IMR-90 (cell line): ENCODE measurements at regions not wholly inside any gene's neighbourhood (a gene's known extent, or its start where the extent isn't known, plus 50 kb on each side); places are given as distances from the start of the nearest gene placed in this dataset.

Experiments used
- ATAC-seq: fragments of 200-7000 bp; cut with Tn5 transposase; 2 replicates; pipeline ENCODE4 v1.9.1; 2020; ENCODE audit warnings: low read depth, mild to moderate bottlenecking, moderate library complexity
- BruUV-seq: library from RNA; stranded (reverse); fragments of 400-500 nt; replicated peaks from 2 replicates; lab custom pipeline; 2021; lab: Mats Ljungman, UMichigan
- CTCF ChIA-PET: fragments of 300-600 bp; formaldehyde crosslinking; extraction: SDS; loops from one replicate; lab custom pipeline; 2021; ENCODE audit warnings: antibody characterized with exemption; lab: Yijun Ruan, JAX
- POLR2A ChIA-PET: fragments of 300-600 bp; sonication (Branson Sonifier 250); formaldehyde crosslinking; loops from one replicate; lab custom pipeline; 2022; ENCODE audit warnings: antibody characterized with exemption; ENCODE audit not compliant: unreplicated experiment; lab: Charles Lee
- DNase-seq: peaks from one replicate; pipeline ENCODE4 v3.0.0; 2013
- H2AFZ ChIP-seq: replicated peaks from 2 replicates; pipeline ENCODE3; 2013; ENCODE audit warnings: low read length, mild to moderate bottlenecking; ENCODE audit not compliant: poor library complexity
- H2AK5ac ChIP-seq: 2 replicates; pipeline ENCODE4 v1.6.1; 2013; ENCODE audit warnings: low read depth, low read length, inconsistent platforms
- H2AK9ac ChIP-seq: replicated peaks from 2 replicates; pipeline ENCODE3; 2013; ENCODE audit warnings: mild to moderate bottlenecking, low read depth, low read length, moderate library complexity; ENCODE audit not compliant: poor library complexity
- H2BK120ac ChIP-seq: 2 replicates; pipeline ENCODE4 v1.6.1; 2013; ENCODE audit warnings: low read depth, low read length, inconsistent platforms
- H2BK15ac ChIP-seq: 3 replicates; pipeline ENCODE4 v1.6.1; 2013; ENCODE audit warnings: low read depth, low read length, inconsistent platforms
- H2BK20ac ChIP-seq: 2 replicates; pipeline ENCODE4 v1.6.1; 2013; ENCODE audit warnings: low read depth, mild to moderate bottlenecking, inconsistent platforms, low read length, moderate library complexity
- H2BK5ac ChIP-seq: 2 replicates; pipeline ENCODE4 v1.6.1; 2013; ENCODE audit warnings: mild to moderate bottlenecking, low read depth, low read length, inconsistent platforms; ENCODE audit not compliant: poor library complexity, severe bottlenecking
- H3K14ac ChIP-seq: replicated peaks from 2 replicates; pipeline ENCODE4 v1.6.1; 2013; ENCODE audit warnings: low read depth, low read length, inconsistent platforms
- H3K18ac ChIP-seq: 2 replicates; pipeline ENCODE4 v1.6.1; 2013; ENCODE audit warnings: low read depth, low read length, control low read depth
- H3K23ac ChIP-seq: 2 replicates; pipeline ENCODE4 v1.6.1; 2013; ENCODE audit warnings: low read depth, low read length, inconsistent platforms
- H3K27ac ChIP-seq: 2 replicates; pipeline ENCODE4 v1.5.1; 2013; ENCODE audit warnings: mild to moderate bottlenecking, control low read depth, low read length; ENCODE audit not compliant: insufficient read depth
- H3K27me3 ChIP-seq: 2 replicates; pipeline ENCODE4 v1.6.1; 2013; ENCODE audit warnings: low read length; ENCODE audit not compliant: control insufficient read depth, insufficient read depth
- H3K36me3 ChIP-seq: 2 replicates; pipeline ENCODE4 v1.6.1; 2013; ENCODE audit warnings: low read length, mixed read lengths; ENCODE audit not compliant: control insufficient read depth, insufficient read depth
- H3K4ac ChIP-seq: 2 replicates; pipeline ENCODE4 v1.6.1; 2013; ENCODE audit warnings: low read depth, low read length, inconsistent platforms
- H3K4me1 ChIP-seq: 2 replicates; pipeline ENCODE4 v1.6.1; 2013; ENCODE audit warnings: low read length, mixed read lengths; ENCODE audit not compliant: control insufficient read depth, insufficient read depth
- H3K4me2 ChIP-seq: 2 replicates; pipeline ENCODE4 v1.6.1; 2013; ENCODE audit warnings: low read depth, mild to moderate bottlenecking, control low read depth, low read length, moderate library complexity
- H3K4me3 ChIP-seq: 2 replicates; pipeline ENCODE4 v1.5.1; 2013; ENCODE audit warnings: low read depth, mild to moderate bottlenecking, control low read depth, low read length, moderate library complexity; ENCODE audit not compliant: insufficient read depth
- H3K56ac ChIP-seq: 2 replicates; pipeline ENCODE4 v1.6.1; 2013; ENCODE audit warnings: low read length, inconsistent platforms; ENCODE audit not compliant: insufficient read depth; ENCODE audit errors: extremely low read depth
- H3K79me1 ChIP-seq, 2 experiments: 2 replicates each; pipeline ENCODE4 v1.6.1; 2013; ENCODE audit warnings: low read length in 2 of 2, inconsistent platforms in 1 of 2, low read depth in 1 of 2
- H3K9ac ChIP-seq: 2 replicates; pipeline ENCODE4 v1.6.1; 2013; ENCODE audit warnings: low read depth, low read length, control low read depth
- H3K9me1 ChIP-seq: 2 replicates; pipeline ENCODE4 v1.6.1; 2013; ENCODE audit warnings: low read length, inconsistent platforms; ENCODE audit not compliant: insufficient read depth
- H3K9me3 ChIP-seq: 2 replicates; pipeline ENCODE4 v1.6.1; 2013; ENCODE audit warnings: low read length; ENCODE audit not compliant: control insufficient read depth, insufficient read depth
- H4K20me1 ChIP-seq: 2 replicates; pipeline ENCODE4 v1.6.1; 2013; ENCODE audit warnings: low read length, inconsistent platforms; ENCODE audit not compliant: insufficient read depth
- H4K5ac ChIP-seq: 2 replicates; pipeline ENCODE4 v1.6.1; 2013; ENCODE audit warnings: mild to moderate bottlenecking, low read depth, low read length, control low read depth
- H4K8ac ChIP-seq, 2 experiments: 2 replicates each; pipeline ENCODE4 v1.6.1; 2013; ENCODE audit warnings: low read depth in 2 of 2, low read length in 2 of 2, control low read depth in 1 of 2, inconsistent platforms in 1 of 2
- H4K91ac ChIP-seq: 2 replicates; pipeline ENCODE4 v1.6.1; 2013; ENCODE audit warnings: low read depth, low read length, inconsistent platforms; ENCODE audit not compliant: insufficient read depth
- BHLHE40 ChIP-seq: fragments of 150-350 bp; IDR thresholded peaks from 2 replicates; pipeline ENCODE4 v1.6.1; 2016; ENCODE audit warnings: mild to moderate bottlenecking, low read depth, low read length
- CEBPB ChIP-seq: IDR thresholded peaks from 2 replicates; pipeline ENCODE4 v1.6.1; 2012; ENCODE audit warnings: low read depth, low read length, improper control_type of control experiment
- CHD1 ChIP-seq: IDR thresholded peaks from 2 replicates; pipeline ENCODE4 v1.6.1; 2012; ENCODE audit warnings: low read depth, low read length, improper control_type of control experiment
- CTCF ChIP-seq: conservative IDR thresholded peaks from 2 replicates; pipeline ENCODE4 v1.5.1; 2012; ENCODE audit warnings: mild to moderate bottlenecking, low read depth, low read length, improper control_type of control experiment
- FOS ChIP-seq: fragments of 150-350 bp; IDR thresholded peaks from 2 replicates; pipeline ENCODE4 v1.6.1; 2016; ENCODE audit warnings: low read depth, low read length
- MAFK ChIP-seq: IDR thresholded peaks from 2 replicates; pipeline ENCODE4 v1.6.1; 2012; ENCODE audit warnings: low read depth, low read length, improper control_type of control experiment
- MAZ ChIP-seq: IDR thresholded peaks from 2 replicates; pipeline ENCODE4 v1.6.1; 2012; ENCODE audit warnings: low read depth, mild to moderate bottlenecking, low read length, improper control_type of control experiment, moderate library complexity, borderline replicate concordance
- MXI1 ChIP-seq: IDR thresholded peaks from 2 replicates; pipeline ENCODE4 v1.6.1; 2012; ENCODE audit warnings: low read depth, mild to moderate bottlenecking, low read length, moderate library complexity, borderline replicate concordance
- NFE2L2 ChIP-seq: fragments of 150-350 bp; IDR thresholded peaks from 2 replicates; pipeline ENCODE4 v1.6.1; 2016; ENCODE audit warnings: low read depth, mild to moderate bottlenecking, low read length
- POLR2A ChIP-seq: IDR thresholded peaks from 2 replicates; pipeline ENCODE4 v1.6.1; 2012; ENCODE audit warnings: mild to moderate bottlenecking, low read depth, low read length
- RAD21 ChIP-seq: IDR thresholded peaks from 2 replicates; pipeline ENCODE4 v1.6.1; 2012; ENCODE audit warnings: low read length, improper control_type of control experiment
- RCOR1 ChIP-seq: IDR thresholded peaks from 2 replicates; pipeline ENCODE4 v1.6.1; 2012; ENCODE audit warnings: mild to moderate bottlenecking, low read length, improper control_type of control experiment; ENCODE audit not compliant: insufficient replicate concordance
- RFX5 ChIP-seq: IDR thresholded peaks from 2 replicates; pipeline ENCODE4 v1.8.0; 2012; ENCODE audit warnings: low read depth, mild to moderate bottlenecking, low read length, moderate library complexity
- SMC3 ChIP-seq: fragments of 150-350 bp; IDR thresholded peaks from 2 replicates; pipeline ENCODE4 v1.6.1; 2016; ENCODE audit warnings: low read depth, mild to moderate bottlenecking, antibody characterized with exemption, low read length, moderate library complexity
- WGBS, 2 experiments: methylation state at CpG; one replicate each; pipeline versions ENCODE4 v1.1.5 to v1.1.7; 2013; ENCODE audit warnings: missing lambda C conversion rate in 2 of 2; ENCODE audit not compliant: insufficient read length in 1 of 2; ENCODE audit errors: extremely low coverage in 2 of 2; 5-methylcytosine and 5-hydroxymethylcytosine counted together
- dilution Hi-C: fragments of 300-500 bp; cut with HindIII; formaldehyde crosslinking; loops from one replicate; pipeline ENCODE4 v1.14.3; 2018; ENCODE audit warnings: low sequenced_read_pairs; ENCODE audit not compliant: unreplicated experiment
- in situ Hi-C: fragments of 300-500 bp; cut with MboI; formaldehyde crosslinking; loops from 3 replicates; pipeline ENCODE4 v1.14.3; 2019; ENCODE audit warnings: low sequenced_read_pairs, inconsistent platforms, mixed read lengths
- intact Hi-C: fragments of 100-400 bp; cut with micrococcal nuclease; formaldehyde crosslinking; loops from 2 replicates; pipeline ENCODE4 v1.10.0; 2022
- TF ChIP-seq, protein P1 (sequence below): fragments of 150-350 bp; IDR thresholded peaks from 2 replicates; pipeline ENCODE4 v1.6.1; 2016; ENCODE audit warnings: low read depth, mild to moderate bottlenecking, low read length, moderate library complexity, borderline replicate concordance
- TF ChIP-seq, protein P2 (sequence below): fragments of 150-350 bp; IDR thresholded peaks from 2 replicates; pipeline ENCODE4 v1.6.1; 2017; ENCODE audit warnings: mild to moderate bottlenecking, antibody characterized with exemption, low read length, low read depth

DNA sequence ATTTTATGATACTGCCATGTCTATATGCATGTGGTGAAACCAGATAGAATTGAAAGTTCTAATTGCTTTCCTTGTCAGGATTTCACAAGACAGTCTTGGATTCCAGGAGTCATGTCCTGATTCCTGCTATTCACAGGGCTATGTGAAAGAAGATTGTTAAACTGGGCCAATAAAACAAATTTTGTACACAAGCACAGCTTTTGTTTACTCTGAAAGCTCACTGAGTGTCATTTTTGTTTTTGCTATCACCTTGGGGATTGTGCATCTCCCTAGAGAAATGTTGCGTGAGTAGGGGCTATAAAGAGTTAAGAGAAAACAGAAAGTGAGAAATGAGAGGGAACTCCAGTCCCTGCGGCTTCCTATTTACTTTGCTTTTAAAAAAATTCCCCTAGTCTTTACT lies 627.5 kb downstream of the PKHD1 start:
- Histone ChIP-seq H3K4me3 (no peak overlapping the region), H3K18ac (no peak overlapping the region), H4K20me1 (no peaks in the 10 kb centered on the region), H2AK9ac (no peak overlapping the region), H4K5ac (no peak overlapping the region), H3K4me2 (no peak overlapping the region), H3K27ac (no peak overlapping the region), H3K4me1 (no peaks in the 10 kb centered on the region), H3K9me1 (no peaks in the 10 kb centered on the region), H2BK20ac (no peak overlapping the region), H2AFZ (no peak overlapping the region), H2BK15ac (no peak overlapping the region), H3K36me3 (no peaks in the 10 kb centered on the region), H4K91ac (no peak overlapping the region), H2BK120ac (no peak overlapping the region), H2AK5ac (no peak overlapping the region), H3K9me3 (no peaks in the 10 kb centered on the region), H3K56ac (no peak overlapping the region), H3K9ac (no peak overlapping the region), H3K27me3 (no peaks in the 10 kb centered on the region), H3K14ac (no peak overlapping the region), H2BK5ac (no peak overlapping the region), H3K23ac (no peak overlapping the region), H3K79me1 (no peaks in the 10 kb centered on the region), H4K8ac (no peak overlapping the region), H3K4ac (no peak overlapping the region)
- DNase-seq: no peak
- TF ChIP-seq CTCF: no peak
- TF ChIP-seq, protein P1, sequence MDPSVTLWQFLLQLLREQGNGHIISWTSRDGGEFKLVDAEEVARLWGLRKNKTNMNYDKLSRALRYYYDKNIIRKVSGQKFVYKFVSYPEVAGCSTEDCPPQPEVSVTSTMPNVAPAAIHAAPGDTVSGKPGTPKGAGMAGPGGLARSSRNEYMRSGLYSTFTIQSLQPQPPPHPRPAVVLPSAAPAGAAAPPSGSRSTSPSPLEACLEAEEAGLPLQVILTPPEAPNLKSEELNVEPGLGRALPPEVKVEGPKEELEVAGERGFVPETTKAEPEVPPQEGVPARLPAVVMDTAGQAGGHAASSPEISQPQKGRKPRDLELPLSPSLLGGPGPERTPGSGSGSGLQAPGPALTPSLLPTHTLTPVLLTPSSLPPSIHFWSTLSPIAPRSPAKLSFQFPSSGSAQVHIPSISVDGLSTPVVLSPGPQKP: no peak
- no peak for TF ChIP-seq NFE2L2
- TF ChIP-seq FOS: no peak
- no peak for TF ChIP-seq CHD1
- no peak for TF ChIP-seq MAZ
- TF ChIP-seq RCOR1: no peak
- no peak for TF ChIP-seq CEBPB
- TF ChIP-seq RFX5: no peak
- TF ChIP-seq, protein P2, sequence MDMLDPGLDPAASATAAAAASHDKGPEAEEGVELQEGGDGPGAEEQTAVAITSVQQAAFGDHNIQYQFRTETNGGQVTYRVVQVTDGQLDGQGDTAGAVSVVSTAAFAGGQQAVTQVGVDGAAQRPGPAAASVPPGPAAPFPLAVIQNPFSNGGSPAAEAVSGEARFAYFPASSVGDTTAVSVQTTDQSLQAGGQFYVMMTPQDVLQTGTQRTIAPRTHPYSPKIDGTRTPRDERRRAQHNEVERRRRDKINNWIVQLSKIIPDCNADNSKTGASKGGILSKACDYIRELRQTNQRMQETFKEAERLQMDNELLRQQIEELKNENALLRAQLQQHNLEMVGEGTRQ: no peak
- no peak for TF ChIP-seq SMC3
- TF ChIP-seq MXI1: no peak
- no peak for TF ChIP-seq BHLHE40
- TF ChIP-seq POLR2A: no peak
- TF ChIP-seq MAFK: no peak
- no peak for TF ChIP-seq RAD21
- dilution Hi-C loops: no loop called here
- no TSS peak for BruUV-seq
- ChIA-PET POLR2A (no interaction called here), CTCF (interaction anchor here (0.6 kb wide), 1 partner anchor 658 kb away, joined by 5 read pairs; no protein-coding TSS in a partner anchor)
- in situ Hi-C loops: no loop called here
- WGBS, 2 experiments: no CpG with 5 or more reads among the region's 2 CpGs
- ATAC-seq: no peak
- intact Hi-C loops: no loop called here
